ENCODE measurements at regions not wholly inside any gene's neighbourhood (a gene's known extent, or its start where the extent isn't known, plus 50 kb on each side); places are given as distances from the start of the nearest gene placed in this dataset.

GRCh38 chr20:60236613-60237012 is 278.4 kb downstream of the CDH26 start (continued):
- TF ChIP-seq CHD7 (IDR thresholded peaks at IDR 0.05; ENCODE audit: insufficient replicate concordance, low read length) = no peak

All from H1 (cell line).